Neuronal stem cell (in vitro differentiated cells): ENCODE measurements at regions not wholly inside any gene's neighbourhood (a gene's known extent, or its start where the extent isn't known, plus 50 kb on each side); places are given as distances from the start of the nearest gene placed in this dataset.

ENCODE experiments used
- DNase-seq: peaks from one replicate; pipeline ENCODE4 v3.0.0-alpha.2; 2013; ENCODE audit warnings: low spot score
- H2AFZ ChIP-seq: one replicate; pipeline ENCODE4 v1.6.1; 2013; ENCODE audit warnings: mild to moderate bottlenecking, low read length, inconsistent platforms
- H2AK5ac ChIP-seq: 2 replicates; pipeline ENCODE4 v1.6.1; 2013; ENCODE audit warnings: low read depth, mild to moderate bottlenecking, inconsistent platforms, low read length, moderate library complexity, mixed read lengths
- H2BK120ac ChIP-seq: 2 replicates; pipeline ENCODE4 v1.6.1; 2013; ENCODE audit warnings: low read depth, mild to moderate bottlenecking, inconsistent platforms, low read length, moderate library complexity, mixed read lengths
- H2BK12ac ChIP-seq: one replicate; pipeline ENCODE4 v1.6.1; 2013; ENCODE audit warnings: low read length, inconsistent platforms
- H2BK15ac ChIP-seq: 2 replicates; pipeline ENCODE4 v1.6.1; 2013; ENCODE audit warnings: mild to moderate bottlenecking, low read length, inconsistent platforms, mixed read lengths
- H2BK5ac ChIP-seq: one replicate; pipeline ENCODE4 v1.6.1; 2013; ENCODE audit warnings: inconsistent platforms, mild to moderate bottlenecking, low read length, moderate library complexity
- H3K14ac ChIP-seq: one replicate; pipeline ENCODE4 v1.6.1; 2013; ENCODE audit warnings: low read length, inconsistent platforms
- H3K18ac ChIP-seq: 2 replicates; pipeline ENCODE4 v1.6.1; 2013; ENCODE audit warnings: low read length, inconsistent platforms
- H3K23ac ChIP-seq: 2 replicates; pipeline ENCODE4 v1.6.1; 2013; ENCODE audit warnings: low read depth, mild to moderate bottlenecking, mixed read lengths, low read length, inconsistent platforms; ENCODE audit not compliant: poor library complexity
- H3K27ac ChIP-seq: replicated peaks from 3 replicates; pipeline ENCODE4 v1.5.1; 2013; ENCODE audit warnings: low read length, inconsistent platforms
- H3K27me3 ChIP-seq, 3 experiments: 2 replicates each; pipeline ENCODE4 v1.6.1; 2013; ENCODE audit warnings: low read length in 3 of 3, mild to moderate bottlenecking in 2 of 3, inconsistent platforms in 1 of 3, low read depth in 1 of 3, mixed read lengths in 1 of 3, moderate library complexity in 1 of 3; ENCODE audit not compliant: control insufficient read depth in 3 of 3, insufficient read depth in 3 of 3
- H3K36me3 ChIP-seq, 2 donors: replicated peaks in 1 of 2; 2 replicates each; pipeline ENCODE4 v1.6.1; 2013; ENCODE audit warnings: low read length in 2 of 2; ENCODE audit not compliant: control insufficient read depth in 2 of 2, insufficient read depth in 2 of 2
- H3K4ac ChIP-seq: 2 replicates; pipeline ENCODE4 v1.6.1; 2013; ENCODE audit warnings: inconsistent platforms, mild to moderate bottlenecking, low read length, moderate library complexity
- H3K4me1 ChIP-seq, 2 donors: 1 replicate in 1 of 2; 2 replicates in 1 of 2; pipeline ENCODE4 v1.6.1; 2013; ENCODE audit warnings: low read length in 2 of 2, low read depth in 1 of 2; ENCODE audit not compliant: control insufficient read depth in 2 of 2, insufficient read depth in 1 of 2
- H3K4me2 ChIP-seq: one replicate; pipeline ENCODE4 v1.6.1; 2013; ENCODE audit warnings: mild to moderate bottlenecking, low read length, inconsistent platforms; ENCODE audit not compliant: insufficient read depth, poor library complexity, severe bottlenecking
- H3K4me3 ChIP-seq, 2 donors: 2 replicates each; pipeline ENCODE4 v1.5.1; 2013; ENCODE audit warnings: low read length in 2 of 2, mild to moderate bottlenecking in 2 of 2, inconsistent platforms in 1 of 2, moderate library complexity in 1 of 2
- H3K79me1 ChIP-seq: one replicate; pipeline ENCODE4 v1.6.1; 2013; ENCODE audit warnings: low read depth, mild to moderate bottlenecking, inconsistent platforms, low read length, moderate library complexity
- H3K9ac ChIP-seq: one replicate; pipeline ENCODE4 v1.6.1; 2013; ENCODE audit warnings: mild to moderate bottlenecking, low read depth, low read length, inconsistent platforms; ENCODE audit not compliant: poor library complexity
- H3K9me3 ChIP-seq, 2 donors: replicated peaks in 1 of 2; 2 replicates each; pipeline versions ENCODE3 to v1.6.1; 2013; ENCODE audit warnings: low read length in 2 of 2, mild to moderate bottlenecking in 2 of 2, inconsistent platforms in 1 of 2, low read depth in 1 of 2, mixed read lengths in 1 of 2, moderate library complexity in 1 of 2; ENCODE audit not compliant: control insufficient read depth in 2 of 2, insufficient read depth in 1 of 2
- H4K8ac ChIP-seq: one replicate; pipeline ENCODE4 v1.6.1; 2013; ENCODE audit warnings: low read depth, mild to moderate bottlenecking, inconsistent platforms, low read length, moderate library complexity
- H4K91ac ChIP-seq: one replicate; pipeline ENCODE4 v1.6.1; 2013; ENCODE audit warnings: low read length, low read depth, mild to moderate bottlenecking, inconsistent platforms; ENCODE audit not compliant: poor library complexity
- WGBS, 2 donors: extraction: QIAGEN DNeasy Blood & Tissue Kit; methylation state at CpG; one replicate each; pipeline ENCODE4 v1.1.7; 2013; ENCODE audit warnings: missing lambda C conversion rate in 2 of 2, mixed read lengths in 1 of 2; ENCODE audit not compliant: insufficient read length in 2 of 2, insufficient replicate concordance in 1 of 2; ENCODE audit errors: extremely low coverage in 2 of 2; 5-methylcytosine and 5-hydroxymethylcytosine counted together

DNA sequence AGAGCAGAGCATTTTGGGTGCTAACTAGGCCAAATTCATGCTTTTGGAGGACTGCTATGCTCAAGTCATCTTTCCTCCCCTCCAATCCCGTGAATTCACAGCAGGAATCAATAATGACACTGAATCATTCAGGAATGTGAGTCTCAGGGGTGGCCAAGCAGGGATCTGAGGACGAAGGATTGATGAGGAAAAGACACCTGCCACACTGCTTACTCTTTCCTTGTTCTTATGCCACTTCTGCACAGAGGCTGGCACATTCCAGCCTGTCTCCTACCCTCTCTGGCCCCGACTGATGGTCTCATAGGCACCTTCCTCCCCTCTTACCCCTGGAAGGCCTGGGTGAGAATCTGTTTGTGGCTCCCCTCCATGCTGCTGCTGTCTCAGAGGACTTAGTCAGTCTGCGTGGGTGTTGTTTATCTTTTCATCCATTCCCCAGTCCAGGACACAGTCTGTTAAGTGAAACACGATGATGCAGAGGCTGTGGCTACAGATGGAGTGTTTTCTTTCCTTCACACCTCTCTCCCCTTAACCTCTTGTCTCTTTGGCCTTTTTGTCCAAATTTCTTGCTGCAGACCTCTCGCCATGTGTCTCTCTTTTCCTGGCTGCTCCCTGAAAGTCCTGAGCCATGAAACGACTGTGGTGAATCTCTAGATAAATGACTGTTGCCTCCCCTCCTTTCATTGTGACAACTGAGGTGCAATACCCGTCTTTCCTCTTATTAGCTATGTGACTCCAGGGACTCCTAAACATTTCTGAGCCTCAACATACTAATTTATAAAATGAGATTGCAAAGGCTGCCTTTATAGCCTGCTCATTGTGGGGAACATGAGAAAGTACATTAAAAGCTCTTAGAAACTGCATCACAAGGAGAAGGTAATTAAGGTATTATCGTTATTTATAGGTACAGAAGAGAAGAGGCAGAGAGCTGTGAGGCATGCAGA, 86.9 kb downstream of the RDH14 start:
- H3K27me3 ChIP-seq = peaks cover 0 to 7% (median 0%) of the 10 kb centered on the region in 3 experiments
- no peaks in the 10 kb centered on the region for H3K9me3 ChIP-seq
- H3K23ac ChIP-seq = no peak overlapping the region
- no peak overlapping the region for H4K8ac ChIP-seq
- no CpG with 5 or more reads among the region's 9 CpGs for WGBS, 2 donors
- no peak overlapping the region for H3K9ac ChIP-seq
- H2BK12ac ChIP-seq = no peak overlapping the region
- no peak overlapping the region for H4K91ac ChIP-seq
- H2BK120ac ChIP-seq = no peak overlapping the region
- no peak overlapping the region for H3K18ac ChIP-seq
- H2BK15ac ChIP-seq = no peak overlapping the region
- H2AK5ac ChIP-seq = no peak overlapping the region
- no peak overlapping the region for H3K14ac ChIP-seq
- DNase-seq = no peak
- H3K27ac ChIP-seq = no peak overlapping the region
- H3K4me3 ChIP-seq = no peak overlapping the region
- H3K36me3 ChIP-seq = no peaks in the 10 kb centered on the region
- H3K4ac ChIP-seq = no peak overlapping the region
- no peaks in the 10 kb centered on the region for H3K79me1 ChIP-seq
- H2AFZ ChIP-seq = no peak overlapping the region
- H2BK5ac ChIP-seq = no peak overlapping the region
- no peak overlapping the region for H3K4me2 ChIP-seq
- H3K4me1 ChIP-seq = peaks cover 0 to 4% of the 10 kb centered on the region in 2 donors

DNA sequence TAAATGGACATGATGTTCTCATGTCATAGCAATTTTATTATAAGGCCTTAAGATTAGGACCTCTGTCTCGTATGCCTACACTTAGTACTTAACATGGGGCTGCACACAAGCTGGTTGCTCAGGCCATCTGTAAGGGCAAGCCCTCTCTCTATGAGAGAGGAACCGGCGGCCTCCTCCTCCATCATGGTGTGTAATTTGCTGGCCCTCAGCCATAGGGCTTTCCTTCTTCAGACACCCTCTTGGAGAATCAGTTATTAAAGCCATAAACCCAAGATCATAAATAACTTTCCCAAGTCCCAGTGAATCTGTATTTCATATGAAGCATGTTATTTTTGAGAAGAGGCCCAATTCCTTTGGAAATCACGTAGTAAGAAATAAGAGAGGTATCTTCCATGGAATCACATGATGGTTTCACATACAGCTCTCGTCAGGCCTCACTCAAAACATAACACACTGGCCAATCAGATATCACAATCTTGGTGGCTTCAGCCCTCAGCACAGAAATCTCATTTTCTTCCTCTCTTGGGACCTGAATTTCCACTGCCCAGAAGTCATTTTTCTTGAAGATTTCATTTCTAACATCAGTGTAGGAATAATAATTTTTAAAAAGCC, 92.6 kb downstream of the RDH14 start:
- H2BK12ac ChIP-seq = no peak overlapping the region
- H3K4ac ChIP-seq = no peak overlapping the region
- no peak overlapping the region for H2AFZ ChIP-seq
- H2BK5ac ChIP-seq = no peak overlapping the region
- H3K23ac ChIP-seq = no peak overlapping the region
- H3K27me3 ChIP-seq = peaks cover 0 to 3% (median 0%) of the 10 kb centered on the region in 3 experiments
- no peaks in the 10 kb centered on the region for H3K36me3 ChIP-seq
- H2BK120ac ChIP-seq = no peak overlapping the region
- no peak for DNase-seq
- no peak overlapping the region for H3K9ac ChIP-seq
- H3K9me3 ChIP-seq = no peaks in the 10 kb centered on the region
- no peak overlapping the region for H3K18ac ChIP-seq
- no peaks in the 10 kb centered on the region for H3K79me1 ChIP-seq
- no peak overlapping the region for H2AK5ac ChIP-seq
- H3K4me2 ChIP-seq = no peak overlapping the region
- WGBS, 2 donors = no CpG with 5 or more reads among the region's 5 CpGs
- H3K4me3 ChIP-seq = no peak overlapping the region
- H3K27ac ChIP-seq = no peak overlapping the region
- H3K4me1 ChIP-seq = peaks cover 0 to 5% of the 10 kb centered on the region in 2 donors
- H2BK15ac ChIP-seq = no peak overlapping the region
- H3K14ac ChIP-seq = no peak overlapping the region
- no peak overlapping the region for H4K8ac ChIP-seq
- no peak overlapping the region for H4K91ac ChIP-seq

DNA sequence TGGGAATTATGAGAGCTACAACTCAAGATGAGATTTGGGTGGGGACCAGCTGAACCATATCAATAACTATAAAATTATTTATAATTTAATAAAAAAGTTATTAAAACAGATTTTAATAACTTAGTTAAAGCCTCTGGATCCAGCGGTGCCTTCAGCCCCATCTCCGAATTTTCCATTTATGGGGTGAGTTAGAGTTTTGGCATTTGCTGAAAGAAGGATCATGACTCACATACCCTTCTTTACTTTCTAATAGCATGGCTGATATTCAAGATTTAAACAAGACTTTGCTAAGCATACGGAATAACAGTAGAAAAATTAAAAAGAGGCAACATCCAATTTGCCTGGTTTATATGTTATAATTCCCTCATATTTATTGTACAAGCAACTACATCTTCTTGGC, 94.5 kb downstream of the RDH14 start:
- Histone ChIP-seq H3K27me3 (no peaks in the 10 kb centered on the region), H2AFZ (no peak overlapping the region), H2BK15ac (no peak overlapping the region), H3K4me3 (no peak overlapping the region), H3K27ac (no peak overlapping the region), H3K4ac (no peak overlapping the region), H3K79me1 (no peaks in the 10 kb centered on the region), H3K4me2 (no peak overlapping the region), H3K9ac (no peak overlapping the region), H2BK12ac (no peak overlapping the region), H2BK5ac (no peak overlapping the region), H4K8ac (no peak overlapping the region), H2AK5ac (no peak overlapping the region), H3K18ac (no peak overlapping the region), H3K14ac (no peak overlapping the region), H2BK120ac (no peak overlapping the region), H4K91ac (no peak overlapping the region), H3K9me3 (no peaks in the 10 kb centered on the region), H3K23ac (no peak overlapping the region), H3K36me3 (no peaks in the 10 kb centered on the region), H3K4me1 (peaks cover 0 to 5% of the 10 kb centered on the region in 2 donors)
- DNase-seq = no peak
- WGBS, 2 donors = no CpG with 5 or more reads among the region's 3 CpGs

DNA sequence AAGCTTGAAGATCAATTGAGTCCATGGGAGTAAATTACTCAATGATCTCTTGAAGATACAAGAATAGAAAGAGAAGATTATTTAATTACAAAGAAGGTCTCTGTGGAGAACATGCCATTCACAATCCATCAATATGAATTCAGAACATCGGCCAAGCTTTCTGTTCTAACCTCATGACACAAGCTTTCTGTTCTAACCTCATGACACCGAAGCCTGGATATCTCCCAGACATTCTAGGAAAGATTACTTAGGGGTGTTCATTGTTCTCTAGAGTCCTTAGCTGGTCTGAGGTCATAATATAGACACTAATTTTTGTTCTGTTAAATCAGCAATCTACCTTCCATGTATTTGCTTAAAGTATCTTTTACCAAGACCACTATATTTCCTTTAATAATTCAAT, 95.5 kb downstream of the RDH14 start:
- no peaks in the 10 kb centered on the region for H3K79me1 ChIP-seq
- no peak overlapping the region for H3K4ac ChIP-seq
- H2BK5ac ChIP-seq = no peak overlapping the region
- H3K23ac ChIP-seq = no peak overlapping the region
- H4K8ac ChIP-seq = no peak overlapping the region
- no peak overlapping the region for H3K4me3 ChIP-seq
- H3K27ac ChIP-seq = no peak overlapping the region
- H2AFZ ChIP-seq = no peak overlapping the region
- H3K4me2 ChIP-seq = no peak overlapping the region
- H3K4me1 ChIP-seq = peaks cover 0 to 5% of the 10 kb centered on the region in 2 donors
- no CpG with 5 or more reads among the region's 2 CpGs for WGBS, 2 donors
- H4K91ac ChIP-seq = no peak overlapping the region
- no peak overlapping the region for H3K14ac ChIP-seq
- H2AK5ac ChIP-seq = no peak overlapping the region
- H3K27me3 ChIP-seq = no peaks in the 10 kb centered on the region
- no peak for DNase-seq
- H3K36me3 ChIP-seq = no peaks in the 10 kb centered on the region
- H3K9ac ChIP-seq = no peak overlapping the region
- H2BK15ac ChIP-seq = no peak overlapping the region
- no peak overlapping the region for H2BK12ac ChIP-seq
- H3K18ac ChIP-seq = no peak overlapping the region
- no peak overlapping the region for H2BK120ac ChIP-seq
- H3K9me3 ChIP-seq = no peaks in the 10 kb centered on the region
